HG03521 (cell line): ENCODE measurements at regions not wholly inside any gene's neighbourhood (a gene's known extent, or its start where the extent isn't known, plus 50 kb on each side); places are given as distances from the start of the nearest gene placed in this dataset.
A peak's percentile ranks its signal among the peaks of the same experiment; 100 is the strongest.
"Not testable (repeated sequence)": the region's sequence is repeated elsewhere in the genome, so short reads cannot be mapped to it uniquely, and the experiment has no call there.

Experiments used
- ATAC-seq: cut with Tn5 transposase; IDR thresholded peaks from one replicate; pipeline ENCODE4 v1.9.1; 2021; ENCODE audit warnings: mild to moderate bottlenecking, moderate library complexity; ENCODE audit not compliant: unreplicated experiment

GRCh38 chr4:137960371-137961050 is 281.6 kb downstream of the SLC7A11 start:
- ATAC-seq, result no peak

DNA sequence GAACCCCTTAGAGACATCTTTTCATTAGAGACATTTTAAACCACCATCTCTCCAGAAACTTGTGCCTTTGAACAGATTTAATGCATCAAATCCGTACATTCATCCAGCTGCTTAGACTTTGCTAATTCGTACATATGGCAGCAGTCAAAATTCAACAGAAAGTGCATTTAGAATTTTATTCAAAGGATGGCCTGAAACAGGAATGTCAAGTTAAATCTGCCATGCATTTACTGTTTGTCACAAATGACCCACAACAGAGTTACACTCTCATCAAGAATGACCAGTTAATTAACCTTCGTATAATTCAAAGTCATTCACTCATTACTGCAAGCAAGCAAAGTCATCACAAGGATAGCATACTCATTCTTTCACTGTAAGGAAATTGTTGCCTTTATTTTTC is 284.3 kb downstream of the SLC7A11 start:
- no peak for ATAC-seq

- no peak for ATAC-seq
Observed at GRCh38 chr4:137956256-137956655, 285.9 kb downstream of the SLC7A11 start.

- ATAC-seq, result no peak
Observed at GRCh38 chr4:137955595-137955994, 286.6 kb downstream of the SLC7A11 start.

- no peak for ATAC-seq
Observed at GRCh38 chr4:137952116-137952515, 290.0 kb downstream of the SLC7A11 start.

DNA sequence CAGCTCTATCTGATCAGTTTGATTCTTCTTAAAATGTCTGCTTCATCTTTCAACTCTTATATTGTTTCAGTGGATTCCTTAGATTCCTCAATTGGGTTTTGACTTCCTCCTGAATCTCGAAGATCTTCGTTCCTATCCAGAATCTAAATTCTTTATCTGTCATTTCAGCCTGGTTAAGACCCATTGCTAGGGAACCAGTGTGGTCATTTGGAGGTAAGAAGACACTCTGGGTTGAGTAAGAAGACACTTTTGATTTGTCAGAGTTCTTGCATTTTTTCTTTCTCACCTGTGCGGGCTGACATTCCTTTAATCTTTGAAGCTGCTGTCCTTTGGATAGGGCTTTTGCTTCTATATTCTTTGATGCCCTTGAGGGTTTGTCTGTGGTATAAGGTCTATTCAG is 291.9 kb downstream of the SLC7A11 start:
- no peak for ATAC-seq

DNA sequence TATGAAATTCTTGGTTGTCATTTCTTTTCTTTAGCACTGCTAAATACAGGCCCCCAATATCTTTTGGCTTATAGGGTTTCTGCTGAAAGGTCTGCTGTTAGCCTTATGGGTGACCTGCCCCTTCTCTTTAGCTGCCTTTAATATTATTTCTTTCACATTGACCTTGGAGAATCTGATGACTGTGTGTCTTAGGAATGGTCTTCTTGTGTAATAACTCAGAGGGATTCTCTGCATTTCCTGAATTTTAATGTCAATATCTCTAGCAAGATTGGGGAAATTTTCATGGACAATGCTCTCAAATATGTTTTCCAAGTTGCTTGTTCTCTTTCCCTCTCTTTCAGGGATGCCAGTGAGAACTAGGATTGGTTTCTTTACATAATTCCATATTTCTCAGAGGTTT is 292.4 kb downstream of the SLC7A11 start:
- ATAC-seq, result no peak

DNA sequence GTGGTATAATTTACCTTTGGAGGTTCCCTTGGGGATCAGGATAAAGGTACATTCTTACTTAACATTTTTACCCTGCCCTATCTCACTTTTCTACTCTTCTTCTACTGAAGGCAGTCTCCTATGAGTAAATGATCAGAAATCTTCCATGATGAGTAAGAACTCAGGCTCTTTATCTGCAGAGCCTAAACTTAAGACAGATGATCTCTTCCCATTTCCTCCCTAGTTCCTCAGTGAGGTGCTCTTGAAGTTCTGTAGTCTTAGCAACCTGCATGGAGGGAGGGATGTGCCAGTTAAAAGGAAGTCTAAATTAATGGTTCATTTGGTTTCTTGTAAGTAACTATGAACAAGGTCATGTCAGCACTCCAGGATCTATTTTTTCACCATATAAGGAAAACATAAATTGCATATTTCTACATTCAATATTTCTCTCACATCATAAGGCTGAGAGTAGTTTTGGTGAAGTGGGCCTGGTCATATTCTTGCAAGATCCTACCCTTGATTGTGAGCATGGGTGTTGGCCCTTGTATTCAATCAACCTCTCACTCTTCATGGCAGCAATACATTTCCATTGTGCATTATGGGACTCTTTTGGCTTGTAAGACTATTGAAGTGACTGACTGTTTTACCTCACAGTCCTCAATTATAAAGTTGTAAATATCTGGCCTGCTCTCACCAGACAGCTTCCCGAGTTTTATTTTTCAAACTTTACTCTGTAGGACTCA is 295.5 kb downstream of the SLC7A11 start:
- no peak for ATAC-seq

DNA sequence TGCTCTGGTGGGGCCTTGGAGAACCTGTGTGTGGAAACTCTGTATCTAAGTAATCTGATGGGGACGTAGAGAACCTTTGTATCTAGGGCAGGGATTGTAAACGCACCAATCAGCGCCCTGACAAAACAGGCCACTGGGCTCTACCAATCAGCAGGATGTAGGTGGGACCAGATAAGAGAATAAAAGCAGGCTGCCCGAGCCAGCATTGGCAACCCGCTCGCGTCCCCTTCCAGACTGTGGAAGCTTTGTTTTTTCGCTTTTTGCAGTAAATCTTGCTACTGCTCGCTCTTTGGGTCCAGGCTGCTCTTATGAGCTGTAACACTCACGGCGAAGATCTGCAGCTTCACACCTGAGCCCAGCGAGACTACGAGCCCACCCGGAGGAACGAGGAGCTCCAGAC is 299.3 kb downstream of the SLC7A11 start:
- not testable (repeated sequence) for ATAC-seq

- ATAC-seq, result not testable (repeated sequence)
Observed at GRCh38 chr4:137942015-137942515, 300.1 kb downstream of the SLC7A11 start.

DNA sequence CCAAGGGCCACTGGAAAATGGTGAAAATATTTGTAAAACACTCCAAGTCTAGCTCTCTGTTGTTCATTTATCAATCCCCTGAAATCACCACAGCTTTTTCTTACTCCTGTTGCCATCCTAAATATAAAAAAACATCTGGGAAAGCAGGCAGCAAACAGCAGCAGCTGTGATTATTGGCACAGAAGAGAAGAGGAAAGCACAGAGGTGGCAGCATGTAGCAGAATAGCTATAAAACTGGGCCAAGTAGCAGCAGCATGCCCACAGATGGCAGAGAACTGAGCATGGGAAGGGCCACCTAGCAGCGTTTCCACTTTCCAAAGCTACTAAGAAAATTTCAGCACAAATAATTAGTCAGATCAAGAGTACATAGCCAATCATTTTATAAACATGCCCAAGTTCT is 307.2 kb downstream of the SLC7A11 start:
- no peak for ATAC-seq

- ATAC-seq, result no peak
Observed at GRCh38 chr4:137934046-137934445, 308.1 kb downstream of the SLC7A11 start.

DNA sequence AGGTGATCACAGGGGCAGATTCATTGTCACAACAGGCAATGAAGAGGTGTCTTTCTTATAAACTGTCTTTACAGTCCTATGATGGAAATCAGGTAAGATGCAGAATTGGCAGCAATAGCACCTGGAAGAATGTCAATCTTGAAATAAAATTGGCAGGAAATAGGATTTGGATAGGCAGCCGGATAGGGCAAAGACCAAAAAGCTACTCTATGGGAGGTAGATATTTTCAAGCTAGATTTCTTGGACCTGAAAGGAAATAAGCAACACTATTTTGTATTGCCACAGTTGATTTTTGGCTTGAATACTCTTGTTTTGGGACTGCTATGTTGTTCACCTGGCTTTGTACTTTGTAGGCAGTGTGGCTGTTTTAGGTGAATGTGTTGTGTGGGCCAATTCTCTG is 314.2 kb downstream of the SLC7A11 start:
- ATAC-seq, result no peak

DNA sequence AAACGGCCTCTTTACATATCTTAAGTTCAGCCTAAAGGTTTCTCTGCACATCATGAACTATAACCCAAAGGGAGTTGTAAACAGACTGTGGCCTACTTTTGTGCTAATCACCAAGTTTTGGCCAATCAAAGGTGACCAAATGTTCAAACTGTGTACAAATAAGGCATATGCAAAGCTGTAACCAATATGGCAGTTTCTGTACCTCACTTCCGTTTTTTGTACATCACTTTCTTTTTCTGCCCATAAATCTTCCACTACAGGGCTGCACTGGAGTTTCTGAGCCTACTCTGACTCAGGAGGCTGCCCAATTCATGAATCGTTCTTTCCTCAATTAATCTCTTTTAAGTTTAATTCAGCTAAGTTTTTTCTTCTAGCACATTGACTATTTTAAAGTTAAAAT is 318.7 kb downstream of the SLC7A11 start:
- ATAC-seq, result peak; percentile 66

- ATAC-seq, result no peak
Observed at GRCh38 chr4:137922721-137923120, 319.4 kb downstream of the SLC7A11 start.

- ATAC-seq, result no peak
Observed at GRCh38 chr4:137909529-137910309, 332.4 kb downstream of the SLC7A11 start.

- ATAC-seq, result no peak
Observed at GRCh38 chr4:137905930-137906329, 336.2 kb downstream of the SLC7A11 start.

- ATAC-seq, result no peak
Observed at GRCh38 chr4:137901114-137901513, 341.0 kb downstream of the SLC7A11 start.

DNA sequence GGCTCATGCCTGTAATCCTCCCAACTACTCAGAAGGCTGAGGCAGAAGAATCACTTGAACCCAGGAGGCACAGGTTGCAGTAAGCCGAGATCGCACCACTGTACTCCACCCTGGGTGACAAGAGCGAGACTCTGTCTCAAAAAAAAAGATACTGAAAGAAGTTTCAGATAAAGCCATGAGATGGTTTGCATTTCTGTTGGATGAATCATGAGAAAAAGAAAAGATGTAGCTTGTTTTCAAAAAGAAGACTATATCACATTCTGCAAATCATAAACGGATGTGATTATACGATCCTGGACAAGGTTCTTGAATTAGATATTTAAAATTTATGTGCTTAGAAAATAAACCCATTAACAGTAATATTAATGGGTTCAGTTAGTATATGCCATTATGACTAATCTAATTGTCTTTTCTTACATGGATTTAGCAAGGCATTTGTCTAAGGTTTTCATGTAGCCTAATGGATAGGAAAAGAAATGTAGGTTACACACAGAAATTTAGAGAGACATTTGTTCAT is 345.9 kb downstream of the SLC7A11 start:
- ATAC-seq, result no peak

DNA sequence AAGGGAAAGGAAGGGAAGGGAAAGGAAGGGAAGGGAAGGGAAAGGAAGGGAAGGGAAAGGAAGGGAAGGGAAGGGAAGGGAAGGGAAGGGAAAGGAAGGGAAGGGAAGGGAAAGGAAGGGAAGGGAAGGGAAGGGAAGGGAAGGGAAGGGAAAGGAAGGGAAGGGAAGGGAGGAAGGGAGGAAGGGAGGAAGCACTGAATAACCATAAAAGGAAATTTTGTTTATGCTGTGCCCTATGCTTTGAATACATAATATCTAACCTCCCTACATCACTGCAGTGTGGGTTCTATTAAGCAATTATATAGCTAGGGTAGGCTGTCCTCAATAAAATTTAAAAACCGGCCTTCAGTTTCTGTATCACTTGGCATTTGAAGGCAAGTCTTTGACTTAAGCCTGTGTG is 346.6 kb downstream of the SLC7A11 start:
- ATAC-seq, result not testable (repeated sequence)

- ATAC-seq, result no peak
Observed at GRCh38 chr4:137892134-137892533, 350.0 kb downstream of the SLC7A11 start.
